ENCODE measurements at regions not wholly inside any gene's neighbourhood (a gene's known extent, or its start where the extent isn't known, plus 50 kb on each side); places are given as distances from the start of the nearest gene placed in this dataset.
"Not testable (repeated sequence)": the region's sequence is repeated elsewhere in the genome, so short reads cannot be mapped to it uniquely, and the experiment has no call there.

- no peaks in the 10 kb centered on the region for H3K4me1 Mint-ChIP-seq
- no peak for ATAC-seq (ENCODE audit: low read depth in 2 of 2)
- peaks cover 0 to 12% (median 3%) of the 10 kb centered on the region in 7 donors for H3K9me3 Mint-ChIP-seq
- no peak overlapping the region for H3K4me3 Mint-ChIP-seq
- no peak for DNase-seq
- no peaks in the 10 kb centered on the region for H3K27me3 Mint-ChIP-seq
- no peaks in the 10 kb centered on the region for H3K36me3 Mint-ChIP-seq
- no peak overlapping the region for H3K27ac Mint-ChIP-seq
Observed at GRCh38 chr4:147285751-147286150, 195.1 kb upstream of the EDNRA start.

GRCh38 chr4:147286846-147287587 is 193.9 kb upstream of the EDNRA start:
- peaks cover 0 to 12% (median 3%) of the 10 kb centered on the region in 7 donors for H3K9me3 Mint-ChIP-seq
- DNase-seq (no peak), ATAC-seq (ENCODE audit: low read depth in 2 of 2) (no peak)
- H3K36me3 Mint-ChIP-seq = no peaks in the 10 kb centered on the region
- H3K4me1 Mint-ChIP-seq = no peaks in the 10 kb centered on the region
- no peaks in the 10 kb centered on the region for H3K27me3 Mint-ChIP-seq
- H3K4me3 Mint-ChIP-seq = no peak overlapping the region
- no peak overlapping the region for H3K27ac Mint-ChIP-seq

- Mint-ChIP-seq H3K4me1 (no peaks in the 10 kb centered on the region), H3K27me3 (no peaks in the 10 kb centered on the region), H3K9me3 (peaks cover 0 to 6% (median 2%) of the 10 kb centered on the region in 7 donors), H3K4me3 (no peak overlapping the region), H3K36me3 (no peaks in the 10 kb centered on the region), H3K27ac (no peak overlapping the region)
- DNase-seq = no peak
- ATAC-seq (ENCODE audit: low read depth in 2 of 2) = no peak
Observed at GRCh38 chr4:147287588-147287890, 193.4 kb upstream of the EDNRA start.

- peaks cover 0 to 6% (median 2%) of the 10 kb centered on the region in 7 donors for H3K9me3 Mint-ChIP-seq
- H3K4me3 Mint-ChIP-seq = no peak overlapping the region
- H3K36me3 Mint-ChIP-seq = no peaks in the 10 kb centered on the region
- no peak overlapping the region for H3K27ac Mint-ChIP-seq
- no peaks in the 10 kb centered on the region for H3K4me1 Mint-ChIP-seq
- H3K27me3 Mint-ChIP-seq = no peaks in the 10 kb centered on the region
- ATAC-seq (ENCODE audit: low read depth in 2 of 2) (no peak), DNase-seq (no peak)
Observed at GRCh38 chr4:147288512-147288911, 192.4 kb upstream of the EDNRA start.

- Mint-ChIP-seq H3K9me3 (peaks cover 0 to 6% (median 2%) of the 10 kb centered on the region in 7 donors), H3K4me1 (no peaks in the 10 kb centered on the region), H3K4me3 (no peak overlapping the region), H3K27me3 (no peaks in the 10 kb centered on the region), H3K27ac (no peak overlapping the region), H3K36me3 (no peaks in the 10 kb centered on the region)
- ATAC-seq (ENCODE audit: low read depth in 2 of 2) (no peak), DNase-seq (no peak)
Observed at GRCh38 chr4:147289181-147289580, 191.7 kb upstream of the EDNRA start.

- not testable (repeated sequence) for DNase-seq; H3K36me3 Mint-ChIP-seq; H3K27me3 Mint-ChIP-seq; H3K4me3 Mint-ChIP-seq; ATAC-seq (ENCODE audit: low read depth in 2 of 2); H3K4me1 Mint-ChIP-seq; H3K27ac Mint-ChIP-seq
- H3K9me3 Mint-ChIP-seq = peaks cover 4 to 22% (median 12%) of the 10 kb centered on the region in 7 donors
Observed at GRCh38 chr4:147292604-147293313, 188.1 kb upstream of the EDNRA start.

GRCh38 chr4:147293314-147293677 is 187.6 kb upstream of the EDNRA start:
- not testable (repeated sequence) for DNase-seq; ATAC-seq (ENCODE audit: low read depth in 2 of 2); H3K36me3 Mint-ChIP-seq; H3K4me1 Mint-ChIP-seq; H3K27ac Mint-ChIP-seq; H3K4me3 Mint-ChIP-seq; H3K27me3 Mint-ChIP-seq
- H3K9me3 Mint-ChIP-seq = peaks cover 4 to 24% (median 15%) of the 10 kb centered on the region in 7 donors

- H3K9me3 Mint-ChIP-seq = peaks cover 4 to 22% (median 15%) of the 10 kb centered on the region in 7 donors
- H3K4me3 Mint-ChIP-seq = no peak overlapping the region
- H3K27me3 Mint-ChIP-seq = no peaks in the 10 kb centered on the region
- no peaks in the 10 kb centered on the region for H3K36me3 Mint-ChIP-seq
- ATAC-seq (ENCODE audit: low read depth in 2 of 2) = no peak
- no peak for DNase-seq
- H3K4me1 Mint-ChIP-seq = no peaks in the 10 kb centered on the region
- H3K27ac Mint-ChIP-seq = no peak overlapping the region
Observed at GRCh38 chr4:147299205-147299604, 181.7 kb upstream of the EDNRA start.

GRCh38 chr4:147303174-147303872 is 177.6 kb upstream of the EDNRA start:
- Mint-ChIP-seq H3K27ac (no peak overlapping the region), H3K27me3 (no peaks in the 10 kb centered on the region), H3K4me1 (no peaks in the 10 kb centered on the region), H3K4me3 (no peak overlapping the region), H3K9me3 (peaks cover 0 to 7% (median 4%) of the 10 kb centered on the region in 7 donors), H3K36me3 (no peaks in the 10 kb centered on the region)
- no peak for ATAC-seq (ENCODE audit: low read depth in 2 of 2)
- DNase-seq = no peak

GRCh38 chr4:147303873-147304229 is 177.0 kb upstream of the EDNRA start:
- DNase-seq (no peak), ATAC-seq (ENCODE audit: low read depth in 2 of 2) (no peak)
- no peaks in the 10 kb centered on the region for H3K27me3 Mint-ChIP-seq
- no peak overlapping the region for H3K27ac Mint-ChIP-seq
- no peaks in the 10 kb centered on the region for H3K36me3 Mint-ChIP-seq
- peaks cover 0 to 7% (median 4%) of the 10 kb centered on the region in 7 donors for H3K9me3 Mint-ChIP-seq
- no peak overlapping the region for H3K4me3 Mint-ChIP-seq
- no peaks in the 10 kb centered on the region for H3K4me1 Mint-ChIP-seq

- no peaks in the 10 kb centered on the region for H3K4me1 Mint-ChIP-seq
- no peak overlapping the region for H3K4me3 Mint-ChIP-seq
- H3K27ac Mint-ChIP-seq = no peak overlapping the region
- peaks cover 0 to 8% (median 4%) of the 10 kb centered on the region in 7 donors for H3K9me3 Mint-ChIP-seq
- ATAC-seq (ENCODE audit: low read depth in 2 of 2) = no peak
- no peak for DNase-seq
- no peaks in the 10 kb centered on the region for H3K27me3 Mint-ChIP-seq
- H3K36me3 Mint-ChIP-seq = no peaks in the 10 kb centered on the region
Observed at GRCh38 chr4:147307896-147308674, 172.8 kb upstream of the EDNRA start.

- Mint-ChIP-seq H3K36me3 (no peaks in the 10 kb centered on the region), H3K4me1 (no peaks in the 10 kb centered on the region), H3K27me3 (no peaks in the 10 kb centered on the region), H3K9me3 (peaks cover 0 to 8% (median 4%) of the 10 kb centered on the region in 7 donors), H3K27ac (peak overlapping the region in 1 of 6 donors; percentile 8), H3K4me3 (no peak overlapping the region)
- no peak for DNase-seq
- no peak for ATAC-seq (ENCODE audit: low read depth in 2 of 2)
Observed at GRCh38 chr4:147309434-147309833, 171.5 kb upstream of the EDNRA start.

GRCh38 chr4:147310312-147310711 is 170.6 kb upstream of the EDNRA start:
- DNase-seq (no peak), ATAC-seq (ENCODE audit: low read depth in 2 of 2) (no peak)
- no peaks in the 10 kb centered on the region for H3K36me3 Mint-ChIP-seq
- peaks cover 0 to 8% (median 4%) of the 10 kb centered on the region in 7 donors for H3K9me3 Mint-ChIP-seq
- H3K4me3 Mint-ChIP-seq = no peak overlapping the region
- no peaks in the 10 kb centered on the region for H3K4me1 Mint-ChIP-seq
- no peak overlapping the region for H3K27ac Mint-ChIP-seq
- H3K27me3 Mint-ChIP-seq = no peaks in the 10 kb centered on the region

All from naive B cell (primary cell).